ENCODE measurements at regions not wholly inside any gene's neighbourhood (a gene's known extent, or its start where the extent isn't known, plus 50 kb on each side); places are given as distances from the start of the nearest gene placed in this dataset.
A peak's percentile ranks its signal among the peaks of the same experiment; 100 is the strongest.
"Not testable (repeated sequence)": the region's sequence is repeated elsewhere in the genome, so short reads cannot be mapped to it uniquely, and the experiment has no call there.

GRCh38 chr2:72031346-72032110 is 116.1 kb downstream of the CYP26B1 start:
- no peak for DNase-seq (ENCODE audit: low spot score)

GRCh38 chr2:72028996-72029395 is 118.7 kb downstream of the CYP26B1 start:
- no peak for DNase-seq (ENCODE audit: low spot score)

- DNase-seq (ENCODE audit: low spot score): no peak
These were observed 119.2 kb downstream of the CYP26B1 start for GRCh38 chr2:72028351-72028995.

GRCh38 chr2:72027426-72028161 is 120.1 kb downstream of the CYP26B1 start:
- DNase-seq (ENCODE audit: low spot score): no peak

GRCh38 chr2:72026819-72027425 is 120.7 kb downstream of the CYP26B1 start:
- DNase-seq (ENCODE audit: low spot score): no peak

GRCh38 chr2:72024451-72025175 is 123.0 kb downstream of the CYP26B1 start:
- DNase-seq (ENCODE audit: low spot score): no peak

GRCh38 chr2:72023678-72024390 is 123.8 kb downstream of the CYP26B1 start:
- DNase-seq (ENCODE audit: low spot score): no peak

GRCh38 chr2:72021371-72021770 is 126.3 kb downstream of the CYP26B1 start:
- not testable (repeated sequence) for DNase-seq (ENCODE audit: low spot score)

GRCh38 chr2:72015266-72015665 is 132.4 kb downstream of the CYP26B1 start:
- DNase-seq (ENCODE audit: low spot score): peak; percentile 44

GRCh38 chr2:72014831-72015230 is 132.8 kb downstream of the CYP26B1 start:
- no peak for DNase-seq (ENCODE audit: low spot score)

- DNase-seq (ENCODE audit: low spot score): no peak
These were observed 133.9 kb downstream of the CYP26B1 start for GRCh38 chr2:72013726-72014125.

- DNase-seq (ENCODE audit: low spot score): no peak
These were observed 134.6 kb downstream of the CYP26B1 start for GRCh38 chr2:72012886-72013574.

- DNase-seq (ENCODE audit: low spot score): no peak
These were observed 135.9 kb downstream of the CYP26B1 start for GRCh38 chr2:72011791-72012190.

- no peak for DNase-seq (ENCODE audit: low spot score)
These were observed 136.3 kb downstream of the CYP26B1 start for GRCh38 chr2:72011370-72011689.

- no peak for DNase-seq (ENCODE audit: low spot score)
These were observed 136.9 kb downstream of the CYP26B1 start for GRCh38 chr2:72010647-72011369.

- DNase-seq (ENCODE audit: low spot score): no peak
These were observed 139.1 kb downstream of the CYP26B1 start for GRCh38 chr2:72008608-72009007.

- DNase-seq (ENCODE audit: low spot score): no peak
These were observed 140.3 kb downstream of the CYP26B1 start for GRCh38 chr2:72007402-72007801.

GRCh38 chr2:72006188-72006736 is 141.4 kb downstream of the CYP26B1 start:
- no peak for DNase-seq (ENCODE audit: low spot score)

- no peak for DNase-seq (ENCODE audit: low spot score)
These were observed 142.7 kb downstream of the CYP26B1 start for GRCh38 chr2:72004976-72005375.

All from GM03348 (cell line).